ENCODE measurements at regions not wholly inside any gene's neighbourhood (a gene's known extent, or its start where the extent isn't known, plus 50 kb on each side); places are given as distances from the start of the nearest gene placed in this dataset.

DNA sequence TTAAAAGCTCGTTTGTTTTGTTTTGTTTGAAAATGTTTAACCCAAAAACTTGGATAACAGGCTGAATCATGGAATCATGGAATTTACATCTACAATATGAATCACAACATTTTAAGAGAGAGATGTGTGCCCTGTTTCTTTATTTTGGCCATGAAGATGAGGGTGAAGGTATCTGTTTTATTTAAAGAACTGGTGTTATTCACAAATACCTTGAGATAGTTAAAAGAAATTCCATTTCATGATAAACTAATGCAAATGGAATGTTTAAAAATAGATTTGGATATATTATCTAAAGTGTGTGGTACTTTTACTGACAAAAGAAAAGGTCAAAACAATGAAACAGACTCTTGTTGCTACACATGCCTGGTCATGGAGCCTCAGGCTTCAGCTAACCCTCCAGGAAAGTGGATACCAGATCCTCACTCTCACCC lies 486.0 kb upstream of the CFAP20DC start:
- TF ChIP-seq, protein P1, sequence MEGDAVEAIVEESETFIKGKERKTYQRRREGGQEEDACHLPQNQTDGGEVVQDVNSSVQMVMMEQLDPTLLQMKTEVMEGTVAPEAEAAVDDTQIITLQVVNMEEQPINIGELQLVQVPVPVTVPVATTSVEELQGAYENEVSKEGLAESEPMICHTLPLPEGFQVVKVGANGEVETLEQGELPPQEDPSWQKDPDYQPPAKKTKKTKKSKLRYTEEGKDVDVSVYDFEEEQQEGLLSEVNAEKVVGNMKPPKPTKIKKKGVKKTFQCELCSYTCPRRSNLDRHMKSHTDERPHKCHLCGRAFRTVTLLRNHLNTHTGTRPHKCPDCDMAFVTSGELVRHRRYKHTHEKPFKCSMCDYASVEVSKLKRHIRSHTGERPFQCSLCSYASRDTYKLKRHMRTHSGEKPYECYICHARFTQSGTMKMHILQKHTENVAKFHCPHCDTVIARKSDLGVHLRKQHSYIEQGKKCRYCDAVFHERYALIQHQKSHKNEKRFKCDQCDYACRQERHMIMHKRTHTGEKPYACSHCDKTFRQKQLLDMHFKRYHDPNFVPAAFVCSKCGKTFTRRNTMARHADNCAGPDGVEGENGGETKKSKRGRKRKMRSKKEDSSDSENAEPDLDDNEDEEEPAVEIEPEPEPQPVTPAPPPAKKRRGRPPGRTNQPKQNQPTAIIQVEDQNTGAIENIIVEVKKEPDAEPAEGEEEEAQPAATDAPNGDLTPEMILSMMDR (IDR thresholded peaks at IDR 0.05 in 4 of 5, conservative IDR thresholded peaks at IDR 0.05 in 1 of 5): no peak
- no peak for TF ChIP-seq POLR2A (IDR thresholded peaks at IDR 0.05)

Measured in gastrocnemius medialis (tissue), 4 donors.